WERI-Rb-1 (cell line): ENCODE measurements at regions not wholly inside any gene's neighbourhood (a gene's known extent, or its start where the extent isn't known, plus 50 kb on each side); places are given as distances from the start of the nearest gene placed in this dataset.

Experiments used
- DNase-seq: peaks from one replicate; pipeline ENCODE4 v3.0.0-alpha.2; 2020
- H3K27ac ChIP-seq: fragments of 250-450 bp; sonication (Bioruptor Pico); 2 replicates; pipeline ENCODE4 v1.5.1; 2020; ENCODE audit warnings: mild to moderate bottlenecking, moderate library complexity
- H3K27me3 ChIP-seq: fragments of 250-450 bp; sonication (Bioruptor Pico); 2 replicates; pipeline ENCODE4 v1.5.1; 2021; ENCODE audit warnings: mild to moderate bottlenecking, low read depth, moderate library complexity; ENCODE audit not compliant: insufficient read depth, severe bottlenecking
- H3K36me3 ChIP-seq: fragments of 250-450 bp; sonication (Bioruptor Pico); 2 replicates; pipeline ENCODE4 v1.5.1; 2020; ENCODE audit warnings: mild to moderate bottlenecking, moderate library complexity
- H3K4me3 ChIP-seq: 2 replicates; pipeline ENCODE4 v1.5.1; 2011; ENCODE audit warnings: low read depth, mild to moderate bottlenecking, control low read depth, low read length
- H3K9me3 ChIP-seq: fragments of 250-450 bp; sonication (Bioruptor Pico); 2 replicates; pipeline ENCODE4 v1.5.1; 2021; ENCODE audit warnings: mild to moderate bottlenecking, moderate library complexity; ENCODE audit not compliant: severe bottlenecking
- CTCF ChIP-seq: IDR thresholded peaks from 2 replicates; pipeline ENCODE4 v1.5.1; 2011; ENCODE audit warnings: low read depth, mild to moderate bottlenecking, control low read depth, inconsistent platforms, low read length

GRCh38 chr17:17410357-17410756, 66.4 kb upstream of the MED9 start:
- Histone ChIP-seq H3K36me3 (no peaks in the 10 kb centered on the region), H3K4me3 (no peak overlapping the region), H3K27me3 (no peaks in the 10 kb centered on the region), H3K9me3 (no peaks in the 10 kb centered on the region), H3K27ac (no peak overlapping the region)
- no peak for TF ChIP-seq CTCF
- no peak for DNase-seq

- no peak overlapping the region for H3K4me3 ChIP-seq
- no peak for DNase-seq
- H3K36me3 ChIP-seq, result no peaks in the 10 kb centered on the region
- TF ChIP-seq CTCF, result no peak
- H3K27me3 ChIP-seq, result no peaks in the 10 kb centered on the region
- H3K27ac ChIP-seq, result no peak overlapping the region
- H3K9me3 ChIP-seq, result no peaks in the 10 kb centered on the region
These were observed 65.1 kb upstream of the MED9 start for GRCh38 chr17:17411692-17412091.

GRCh38 chr17:17412326-17412725, 64.5 kb upstream of the MED9 start:
- H3K27ac ChIP-seq, result no peak overlapping the region
- H3K36me3 ChIP-seq, result no peaks in the 10 kb centered on the region
- no peak for DNase-seq
- no peaks in the 10 kb centered on the region for H3K9me3 ChIP-seq
- H3K27me3 ChIP-seq, result no peaks in the 10 kb centered on the region
- TF ChIP-seq CTCF, result no peak
- no peak overlapping the region for H3K4me3 ChIP-seq

- no peak for DNase-seq
- Histone ChIP-seq H3K27ac (no peak overlapping the region), H3K27me3 (no peaks in the 10 kb centered on the region), H3K36me3 (no peaks in the 10 kb centered on the region), H3K4me3 (no peak overlapping the region), H3K9me3 (no peaks in the 10 kb centered on the region)
- no peak for TF ChIP-seq CTCF
These were observed 63.5 kb upstream of the MED9 start for GRCh38 chr17:17413215-17413792.

GRCh38 chr17:17413821-17414220, 63.0 kb upstream of the MED9 start:
- no peaks in the 10 kb centered on the region for H3K27me3 ChIP-seq
- DNase-seq, result no peak
- TF ChIP-seq CTCF, result no peak
- no peak overlapping the region for H3K27ac ChIP-seq
- no peak overlapping the region for H3K4me3 ChIP-seq
- no peaks in the 10 kb centered on the region for H3K36me3 ChIP-seq
- no peaks in the 10 kb centered on the region for H3K9me3 ChIP-seq

- no peak for DNase-seq
- H3K4me3 ChIP-seq, result no peak overlapping the region
- H3K9me3 ChIP-seq, result no peaks in the 10 kb centered on the region
- H3K36me3 ChIP-seq, result no peaks in the 10 kb centered on the region
- no peaks in the 10 kb centered on the region for H3K27me3 ChIP-seq
- TF ChIP-seq CTCF, result no peak
- no peak overlapping the region for H3K27ac ChIP-seq
These were observed 62.4 kb upstream of the MED9 start for GRCh38 chr17:17414341-17414805.
